ENCODE measurements at regions not wholly inside any gene's neighbourhood (a gene's known extent, or its start where the extent isn't known, plus 50 kb on each side); places are given as distances from the start of the nearest gene placed in this dataset.

GRCh38 chr13:47518530-47518929, 482.5 kb downstream of the SUCLA2 start:
- no peak for DNase-seq

GRCh38 chr13:47511647-47512046, 489.4 kb downstream of the SUCLA2 start:
- no peak for DNase-seq

GRCh38 chr13:47508527-47509228, 492.4 kb downstream of the SUCLA2 start:
- DNase-seq: no peak

GRCh38 chr13:47503475-47503874, 497.6 kb downstream of the SUCLA2 start:
- no peak for DNase-seq

DNA sequence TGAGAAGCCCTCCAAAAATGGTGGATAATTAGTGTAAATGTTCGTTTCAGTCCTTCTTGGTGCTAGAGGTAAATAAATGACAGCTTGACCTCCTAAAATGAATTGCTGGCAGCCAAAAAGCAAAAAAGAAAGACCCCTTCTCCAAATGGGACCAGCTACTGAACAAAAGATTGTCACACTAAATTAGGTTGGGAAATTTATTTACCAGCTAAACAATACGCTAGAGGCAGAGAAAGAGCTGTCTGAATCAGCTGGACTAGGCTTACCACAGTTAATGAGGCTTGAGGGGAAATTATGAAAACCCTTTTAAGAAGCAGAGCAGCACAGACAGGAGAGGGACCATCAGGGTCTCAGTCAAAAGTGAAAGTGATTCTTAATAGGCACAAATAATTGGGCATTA, 498.9 kb downstream of the SUCLA2 start:
- DNase-seq: no peak

DNA sequence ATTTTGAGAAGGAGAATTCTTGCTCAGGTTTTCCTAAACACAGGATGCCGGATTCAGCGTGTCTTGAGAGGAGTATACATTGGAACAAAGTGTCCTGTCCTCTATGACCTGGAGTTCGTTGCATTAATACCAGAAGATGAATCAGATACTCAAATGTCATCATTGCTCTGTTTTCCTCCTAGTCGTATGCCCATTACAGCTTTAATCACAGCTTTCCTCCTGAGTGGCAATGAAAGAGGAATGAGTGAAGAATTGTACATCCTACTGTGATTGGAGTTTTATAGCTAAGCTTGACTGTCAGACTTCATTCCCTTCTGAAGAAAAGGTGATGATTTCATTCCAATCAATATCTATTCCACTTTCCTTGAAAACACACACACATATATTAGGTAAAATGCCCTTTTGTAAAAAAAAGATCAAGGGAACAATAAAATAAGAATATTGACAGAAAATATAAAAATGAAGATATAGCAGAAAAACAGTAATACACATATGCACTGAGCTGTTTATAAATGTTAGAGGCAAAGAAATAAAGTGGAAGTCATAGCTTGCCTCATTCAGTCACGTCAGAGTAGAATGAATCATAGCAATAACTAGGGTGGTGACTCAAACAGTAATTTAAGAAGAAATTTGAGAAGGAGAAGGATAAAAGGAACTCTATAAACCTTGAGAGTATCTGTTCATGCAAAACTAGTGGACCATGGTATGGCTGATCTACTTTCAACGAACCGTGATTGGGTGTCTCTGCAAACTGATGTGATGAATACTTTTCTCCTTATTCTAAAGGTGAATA, 501.5 kb downstream of the SUCLA2 start:
- DNase-seq: no peak

DNA sequence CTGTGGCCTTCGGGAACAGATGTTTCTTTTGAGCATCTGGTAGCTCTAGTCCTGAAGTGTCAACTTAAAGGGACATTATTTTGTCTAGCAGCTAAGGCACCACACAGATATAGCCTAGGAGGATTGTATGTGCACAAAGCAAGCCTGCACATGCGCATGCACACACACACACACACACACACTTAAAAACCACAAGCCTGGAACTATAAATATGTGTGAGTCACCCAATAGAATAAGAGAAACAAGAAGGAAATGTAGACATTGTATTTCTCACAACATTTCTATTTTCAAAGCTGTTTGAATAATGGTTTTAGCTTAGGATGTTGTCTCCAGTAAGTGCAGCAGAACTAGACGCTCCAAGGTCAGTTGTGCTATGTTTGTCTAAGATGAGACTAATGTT, 516.5 kb downstream of the SUCLA2 start:
- DNase-seq: no peak

DNA sequence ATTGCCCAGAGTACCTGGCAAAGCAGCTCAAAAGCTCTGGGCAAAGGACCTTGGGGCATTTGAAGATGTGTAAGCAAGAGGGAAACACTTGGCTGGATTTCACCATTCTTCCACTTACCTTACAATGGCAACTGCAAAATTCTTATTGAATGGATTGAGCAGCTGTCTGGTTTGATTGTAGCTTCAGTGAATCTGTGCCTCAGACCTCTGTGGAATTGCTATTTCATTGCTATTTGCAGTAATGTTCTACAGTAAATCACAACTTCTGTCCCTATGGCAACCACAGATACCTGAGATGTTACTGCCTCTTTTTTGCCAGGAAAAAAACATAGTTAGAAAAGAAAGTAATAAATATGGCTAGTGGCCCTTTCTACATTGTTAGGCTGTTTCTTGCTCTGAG, 519.5 kb downstream of the SUCLA2 start:
- DNase-seq: no peak

- no peak for DNase-seq
These were observed 520.1 kb downstream of the SUCLA2 start for GRCh38 chr13:47480951-47481350.

DNA sequence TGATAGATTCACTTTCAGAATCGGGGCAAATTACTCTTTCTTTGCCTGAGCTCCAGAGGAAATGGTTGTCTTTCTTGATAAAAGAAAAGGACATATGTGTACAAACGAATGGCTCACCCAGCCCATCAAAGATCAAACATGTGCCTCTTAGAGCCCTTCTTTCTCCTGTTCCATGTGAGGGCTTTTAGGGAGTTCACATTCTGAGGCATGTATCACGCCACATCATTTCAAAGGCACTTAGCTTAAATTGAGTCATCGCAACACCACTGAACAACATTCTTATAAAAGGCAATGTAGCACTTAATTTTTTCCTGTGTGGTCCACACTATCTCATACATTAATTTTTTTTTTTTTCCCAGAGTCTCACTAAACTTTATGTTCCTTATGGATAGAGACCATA, 521.0 kb downstream of the SUCLA2 start:
- DNase-seq: no peak

DNA sequence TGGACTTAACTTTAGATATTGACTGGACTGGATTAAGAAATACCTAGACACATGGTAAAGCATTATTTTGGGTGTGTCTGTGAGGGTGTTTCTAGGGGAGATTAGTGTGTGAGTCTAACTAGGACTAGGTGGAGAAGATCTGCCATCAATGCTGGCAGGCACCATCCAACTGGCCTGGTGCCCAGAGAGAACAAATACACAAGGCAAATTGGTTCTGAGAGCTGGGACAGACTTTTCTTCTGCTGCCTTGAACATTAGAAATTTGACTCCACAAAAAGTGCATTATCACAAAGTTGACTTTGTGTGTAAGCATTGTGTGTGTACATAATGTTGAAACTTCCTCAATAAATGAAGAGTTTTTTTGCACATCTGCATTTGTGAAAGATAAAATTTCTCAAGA, 522.1 kb downstream of the SUCLA2 start:
- DNase-seq: no peak

- DNase-seq: no peak
These were observed 525.6 kb downstream of the SUCLA2 start for GRCh38 chr13:47475441-47475948.

GRCh38 chr13:47474839-47475238, 526.2 kb downstream of the SUCLA2 start:
- no peak for DNase-seq

DNA sequence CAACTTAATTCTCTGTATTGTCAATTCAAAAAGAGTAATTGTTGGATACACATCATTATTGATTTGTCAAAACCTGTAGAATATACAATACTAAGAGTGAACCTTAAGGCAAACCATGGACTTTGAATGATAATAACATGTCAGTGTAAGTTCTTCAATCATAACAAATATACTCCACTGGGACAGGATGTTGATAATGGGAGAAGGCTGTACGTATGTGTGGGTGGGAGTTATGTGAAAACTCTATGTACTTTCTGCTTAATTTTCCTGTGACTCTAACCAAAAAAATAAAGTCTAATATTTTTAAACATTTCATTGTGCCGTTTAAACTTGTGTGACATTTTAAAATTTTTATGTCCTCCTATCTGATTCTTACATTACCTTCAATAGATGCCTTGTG, 526.7 kb downstream of the SUCLA2 start:
- DNase-seq: no peak

DNA sequence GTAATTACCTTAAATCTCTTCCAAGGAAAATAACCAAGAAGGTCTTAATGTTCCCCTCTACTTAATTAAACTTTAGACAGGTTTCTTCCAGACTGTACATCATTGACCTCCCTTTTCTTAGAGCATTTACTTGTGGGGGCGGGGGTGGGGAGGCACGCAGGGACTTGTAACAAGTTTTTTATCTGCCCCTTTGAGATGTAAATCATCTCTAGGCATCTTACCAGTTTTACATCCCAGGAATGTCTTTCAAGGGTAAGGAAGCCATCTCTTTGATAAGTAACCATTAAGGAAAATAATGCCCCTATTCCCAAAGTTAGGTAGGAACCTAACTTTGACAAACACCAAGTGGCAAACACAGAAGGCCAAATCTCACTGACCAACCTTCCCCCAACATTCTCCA, 528.6 kb downstream of the SUCLA2 start:
- no peak for DNase-seq

DNA sequence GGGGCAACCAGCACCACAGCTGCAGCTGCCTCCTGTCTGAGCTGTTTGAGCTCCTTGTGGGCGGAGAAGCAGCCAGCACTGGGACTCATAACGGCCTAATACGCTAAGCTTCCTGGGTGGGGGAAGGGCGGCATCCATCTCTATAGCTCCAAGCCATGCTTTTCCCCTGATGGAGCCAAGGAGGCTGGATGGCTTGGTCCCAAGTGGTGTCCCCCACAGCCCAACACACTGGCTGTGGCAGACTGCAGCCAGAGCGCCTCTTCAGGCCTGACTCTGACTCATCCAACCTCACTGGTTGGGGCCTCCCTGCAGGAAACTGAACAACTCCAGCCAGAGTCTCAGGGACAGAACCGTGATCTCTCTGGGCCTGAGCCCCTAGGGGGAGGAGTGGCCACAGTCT, 537.3 kb downstream of the SUCLA2 start:
- no peak for DNase-seq

GRCh38 chr13:47463002-47463401, 538.1 kb downstream of the SUCLA2 start:
- DNase-seq: no peak

DNA sequence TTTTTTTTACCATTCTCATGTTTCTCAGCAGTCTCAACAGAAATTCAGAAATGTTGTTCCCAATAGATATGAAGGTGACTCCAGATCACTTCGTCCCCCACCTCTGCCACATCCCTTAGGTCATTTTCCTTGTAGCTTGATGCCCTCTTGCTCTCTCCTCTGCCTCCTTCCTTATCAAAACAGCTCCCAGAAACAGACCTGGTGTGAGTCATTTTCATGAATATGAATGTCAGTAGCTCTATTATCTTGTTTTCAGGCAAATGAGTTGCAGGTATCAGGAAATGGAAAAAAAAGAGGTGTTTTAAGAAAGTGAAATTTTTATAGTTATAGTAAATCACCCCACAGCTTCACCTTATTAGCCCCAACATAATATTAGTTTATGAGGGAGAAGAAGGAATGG, 539.3 kb downstream of the SUCLA2 start:
- no peak for DNase-seq

GRCh38 chr13:47459512-47459911, 541.6 kb downstream of the SUCLA2 start:
- no peak for DNase-seq

GRCh38 chr13:47457626-47458025, 543.4 kb downstream of the SUCLA2 start:
- no peak for DNase-seq

DNA sequence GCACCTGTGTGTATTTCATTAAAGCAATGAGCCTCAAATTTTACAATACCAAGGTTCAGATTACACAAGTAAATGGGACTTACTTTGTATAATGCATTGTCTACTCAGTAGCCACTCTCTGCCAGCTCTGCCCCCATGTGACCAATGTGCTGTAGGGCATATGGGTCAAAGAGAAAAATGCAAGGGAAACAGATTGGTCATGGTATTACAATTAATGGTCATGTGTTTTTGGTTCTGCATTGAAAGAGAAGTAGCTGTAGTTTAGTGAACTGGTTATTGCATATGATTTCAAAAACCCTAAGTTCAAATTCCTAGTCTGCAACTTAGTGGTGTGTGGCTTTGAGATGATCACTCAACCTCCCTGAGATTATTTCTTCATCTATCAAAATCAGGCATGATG, 545.4 kb downstream of the SUCLA2 start:
- no peak for DNase-seq

DNA sequence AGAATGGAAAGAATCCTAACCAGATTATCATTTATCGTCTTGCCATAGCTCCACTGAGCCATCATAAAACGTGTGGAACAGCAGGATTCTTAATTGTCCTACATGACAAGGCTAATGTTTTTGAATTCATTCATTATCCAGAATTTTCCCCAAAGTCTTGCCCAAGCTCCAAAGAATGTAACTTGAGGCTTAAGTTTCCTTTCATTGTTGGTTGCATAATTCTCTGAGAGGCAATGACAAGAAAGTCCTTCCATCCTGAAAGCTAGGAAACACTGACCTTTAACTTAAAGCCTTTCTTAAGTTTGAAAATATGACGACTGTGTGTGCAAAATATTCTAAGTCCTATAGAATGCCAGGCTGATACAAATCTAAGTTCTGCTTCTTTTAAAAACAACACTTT, 546.1 kb downstream of the SUCLA2 start:
- DNase-seq: no peak

- DNase-seq: no peak
These were observed 540.6 kb upstream of the HTR2A start for GRCh38 chr13:47437406-47437805.

Data from renal pelvis (tissue), 1 donor.